ENCODE measurements at regions not wholly inside any gene's neighbourhood (a gene's known extent, or its start where the extent isn't known, plus 50 kb on each side); places are given as distances from the start of the nearest gene placed in this dataset.
"Not testable (repeated sequence)": the region's sequence is repeated elsewhere in the genome, so short reads cannot be mapped to it uniquely, and the experiment has no call there.

DNA sequence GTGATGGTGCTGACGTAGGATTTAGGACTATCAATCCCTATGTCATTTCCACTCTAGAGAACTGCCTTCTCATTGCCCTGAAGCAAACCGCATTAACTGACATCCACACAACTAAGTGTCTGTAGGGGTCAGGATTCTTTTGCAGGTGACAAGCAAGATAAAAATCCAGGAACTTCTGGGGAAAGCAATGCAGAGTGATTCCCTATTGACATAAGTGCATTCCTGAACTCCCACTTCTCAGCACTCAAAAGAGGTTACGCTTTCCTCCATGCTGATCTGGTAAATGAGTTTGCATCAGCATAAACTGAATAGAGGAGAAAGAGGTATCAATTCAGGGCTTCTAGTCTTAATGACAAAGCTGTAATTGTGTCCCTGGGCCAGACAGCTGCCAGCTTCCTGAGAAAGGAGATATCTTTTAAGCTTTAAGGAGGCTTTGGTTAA, 224.6 kb upstream of the ISX start:
- no peak for DNase-seq (ENCODE audit: low spot score)

DNA sequence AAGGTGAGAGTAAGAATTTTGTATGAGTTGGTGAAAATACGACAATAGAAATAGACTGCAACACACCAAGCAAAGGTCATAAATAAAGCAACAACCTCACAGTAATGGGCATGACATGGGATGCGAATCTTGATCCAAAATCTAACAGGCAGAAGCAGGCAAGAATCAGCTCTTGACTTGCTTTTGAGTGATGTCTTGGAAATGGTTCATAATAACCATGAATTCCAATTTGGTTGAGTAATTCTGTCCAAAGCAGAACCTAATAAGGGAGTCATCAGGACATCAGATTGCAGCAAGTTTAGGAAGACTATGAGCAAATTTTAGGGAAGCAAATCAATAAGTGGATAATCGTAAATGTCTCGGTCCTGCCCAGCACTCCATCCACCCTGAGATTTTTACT, 224.0 kb upstream of the ISX start:
- no peak for DNase-seq (ENCODE audit: low spot score)

DNA sequence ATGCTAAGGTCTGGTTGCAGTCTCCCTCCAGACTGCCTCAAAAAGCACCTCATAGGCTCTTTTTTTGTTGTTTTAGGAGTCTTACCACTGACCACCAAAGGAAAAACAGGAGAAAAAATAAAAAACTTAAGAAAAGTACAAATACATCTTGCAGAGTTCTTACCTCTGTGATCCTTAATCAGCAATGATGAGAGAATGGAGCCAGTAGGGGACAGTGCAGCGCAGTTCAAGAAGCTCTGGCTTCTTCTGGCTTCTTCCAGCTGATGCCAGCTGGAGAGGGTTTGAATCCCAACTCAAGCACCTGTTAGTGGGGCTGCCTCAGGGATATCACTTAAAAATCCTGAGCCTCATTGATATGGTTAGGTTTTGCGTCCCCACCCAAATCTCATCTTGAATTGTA, 223.3 kb upstream of the ISX start:
- DNase-seq (ENCODE audit: low spot score): no peak

DNA sequence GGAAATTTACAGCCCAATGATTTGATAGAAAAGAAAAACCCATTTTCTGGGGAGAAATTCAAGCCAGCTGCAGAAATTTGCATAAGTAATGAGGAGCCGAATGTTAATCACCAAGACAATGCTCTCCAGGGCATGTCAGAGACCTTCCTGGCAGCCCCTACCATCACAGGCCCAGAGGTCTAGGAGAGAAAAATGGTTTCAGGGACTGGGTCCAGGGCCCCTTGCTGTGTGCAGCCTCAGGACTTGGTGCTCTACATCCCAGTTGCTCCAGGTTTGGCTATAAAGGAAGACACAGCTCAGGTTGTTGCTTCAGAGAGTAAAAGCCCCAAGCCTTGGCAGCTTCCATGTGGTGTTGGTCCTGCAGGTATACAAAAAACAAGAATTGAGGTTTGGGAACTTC, 222.2 kb upstream of the ISX start:
- not testable (repeated sequence) for DNase-seq (ENCODE audit: low spot score)

DNA sequence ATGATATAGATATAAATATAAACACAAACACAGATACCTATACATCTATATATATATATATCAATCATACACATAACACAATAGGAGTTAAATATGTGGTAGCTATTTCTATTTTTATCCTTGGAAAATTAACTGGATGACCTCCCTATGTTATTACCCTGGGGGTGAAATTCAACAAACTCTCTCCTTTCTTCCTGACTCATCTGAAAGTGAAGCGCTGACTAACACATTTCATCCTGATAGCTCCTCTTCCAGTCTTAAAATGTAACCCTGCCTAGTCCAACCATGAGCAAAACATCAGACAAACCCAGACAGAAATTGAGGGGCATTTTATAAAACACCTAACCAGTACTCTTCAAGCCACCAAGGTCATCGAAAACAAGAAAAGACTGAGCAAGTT, 220.6 kb upstream of the ISX start:
- no peak for DNase-seq (ENCODE audit: low spot score)

DNA sequence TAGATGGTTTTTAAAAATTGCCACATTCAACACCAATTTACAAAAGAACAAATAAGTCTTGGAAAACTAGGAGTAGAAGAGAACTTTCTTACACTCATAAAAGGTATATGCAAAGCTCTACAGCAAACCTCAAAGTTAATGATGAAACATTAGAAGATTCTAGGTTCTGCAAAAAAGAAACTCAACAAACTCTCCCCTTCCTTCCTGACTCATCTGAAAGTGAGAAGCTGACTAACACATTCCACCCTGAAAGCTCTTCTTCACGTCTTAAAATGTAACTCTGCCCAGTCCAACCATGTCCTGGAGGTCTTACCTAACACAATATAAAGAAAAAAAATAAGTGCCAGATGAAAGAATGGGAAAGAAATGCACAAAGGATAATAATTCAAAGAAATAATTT, 218.9 kb upstream of the ISX start:
- DNase-seq (ENCODE audit: low spot score): no peak

DNA sequence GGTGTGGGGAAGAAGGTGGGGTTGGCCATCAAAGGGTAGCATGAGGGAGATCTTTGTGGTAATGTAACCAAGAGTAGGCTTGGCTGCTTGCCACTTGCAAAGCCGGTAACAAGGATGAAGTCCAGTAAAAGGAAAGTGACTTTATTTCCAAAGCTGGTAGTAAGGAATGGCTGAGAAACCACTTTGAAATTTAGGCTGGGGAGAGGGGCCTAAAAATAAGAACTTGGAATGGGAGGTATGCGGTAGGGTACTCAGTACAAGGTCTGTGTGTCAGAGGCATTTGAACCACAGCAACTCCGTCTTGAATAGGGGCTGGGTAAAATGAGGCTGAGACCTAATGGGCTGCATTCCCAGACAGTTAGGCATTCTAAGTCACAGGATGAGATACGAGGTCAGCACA, 216.0 kb upstream of the ISX start:
- no peak for DNase-seq (ENCODE audit: low spot score)

DNA sequence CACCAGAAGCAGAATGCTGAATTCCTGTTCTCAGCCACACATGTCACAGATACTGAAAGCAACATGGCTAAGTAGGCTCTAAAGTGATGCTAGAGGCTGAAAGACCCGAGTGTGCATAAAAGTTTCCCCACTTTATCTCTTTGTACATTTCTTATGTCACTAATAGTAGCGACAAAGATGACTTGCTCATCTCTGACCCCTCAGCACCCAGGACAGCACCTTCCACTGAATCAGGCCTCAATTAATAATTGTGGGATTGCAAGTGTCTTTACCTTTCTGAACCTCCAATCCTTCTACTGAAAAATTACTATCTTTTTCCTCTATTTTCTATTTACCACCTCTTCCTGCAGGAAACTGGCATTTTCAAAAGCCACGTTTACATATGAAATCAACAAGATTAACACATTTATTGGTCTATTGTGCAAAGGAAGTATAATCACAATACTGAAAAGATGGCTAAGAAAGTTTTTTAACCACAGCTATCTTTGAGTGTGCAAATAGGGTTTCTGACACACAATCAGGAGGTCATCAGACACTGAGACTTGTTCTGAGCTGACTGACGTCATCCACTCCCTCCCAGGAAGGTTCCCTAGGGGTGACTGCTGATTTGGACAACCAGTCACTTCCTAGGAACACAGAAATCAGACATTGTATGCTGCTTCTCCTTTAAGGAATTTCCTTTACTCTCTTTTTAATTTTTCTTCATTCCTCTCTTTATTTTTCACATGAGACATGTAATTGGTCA, 213.9 kb upstream of the ISX start:
- DNase-seq (ENCODE audit: low spot score): no peak

DNA sequence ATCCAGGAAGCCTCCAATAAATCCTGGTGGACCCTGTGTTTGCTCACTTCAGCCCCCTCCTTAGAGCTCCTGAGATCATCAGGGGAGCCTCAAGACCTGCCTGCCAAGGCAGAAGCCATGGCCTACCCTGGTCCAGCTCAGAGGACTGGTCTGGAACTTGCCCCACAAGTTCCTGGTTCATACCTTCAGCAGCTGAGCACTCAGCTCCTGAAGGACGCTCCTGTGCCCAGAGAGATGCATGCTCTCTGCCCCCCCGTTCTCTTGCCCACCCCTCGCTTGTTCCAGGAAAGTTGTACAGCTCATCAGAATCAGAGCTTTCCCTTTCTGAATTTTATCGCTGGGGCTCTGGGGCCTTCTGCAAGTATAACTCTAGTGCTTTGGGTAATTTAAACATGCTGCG, 210.5 kb upstream of the ISX start:
- DNase-seq (ENCODE audit: low spot score): no peak

DNA sequence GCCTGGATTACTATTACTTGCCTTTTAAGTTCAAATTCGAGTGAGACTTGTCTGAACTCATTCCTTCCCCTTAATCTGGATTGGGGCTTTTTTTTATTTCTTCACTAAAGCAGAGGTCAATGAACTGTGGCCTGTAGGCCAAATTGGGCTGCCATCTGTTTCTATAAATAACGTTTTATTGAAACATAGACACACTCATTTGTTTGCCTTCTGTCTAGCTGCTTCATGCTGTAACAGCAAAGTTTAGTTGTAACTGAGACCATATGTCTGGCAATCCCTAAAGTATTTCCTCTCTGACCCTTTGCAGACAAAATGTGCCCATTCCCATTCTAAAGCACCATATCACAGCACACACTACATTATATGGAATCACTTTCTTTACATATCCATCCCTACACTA, 207.9 kb upstream of the ISX start:
- no peak for DNase-seq (ENCODE audit: low spot score)

DNA sequence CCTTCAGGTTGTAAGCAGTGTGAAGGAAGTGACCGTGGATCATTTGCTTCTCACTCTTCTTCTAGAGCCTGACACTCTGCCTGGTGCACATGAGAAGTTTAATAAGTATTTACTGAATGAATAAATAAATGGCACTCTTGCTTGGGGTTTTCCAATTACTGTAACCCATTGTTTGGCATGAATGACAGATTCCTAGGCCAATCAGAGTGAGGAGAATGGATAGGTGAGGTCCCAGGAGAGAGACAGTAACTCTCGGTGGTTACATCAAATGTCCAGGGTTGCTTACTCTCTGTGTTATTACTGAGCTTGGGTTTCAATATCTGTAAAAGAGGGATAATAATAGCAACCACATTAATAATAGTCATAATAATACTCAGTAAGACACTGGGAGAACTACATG, 204.2 kb upstream of the ISX start:
- no peak for DNase-seq (ENCODE audit: low spot score)

DNA sequence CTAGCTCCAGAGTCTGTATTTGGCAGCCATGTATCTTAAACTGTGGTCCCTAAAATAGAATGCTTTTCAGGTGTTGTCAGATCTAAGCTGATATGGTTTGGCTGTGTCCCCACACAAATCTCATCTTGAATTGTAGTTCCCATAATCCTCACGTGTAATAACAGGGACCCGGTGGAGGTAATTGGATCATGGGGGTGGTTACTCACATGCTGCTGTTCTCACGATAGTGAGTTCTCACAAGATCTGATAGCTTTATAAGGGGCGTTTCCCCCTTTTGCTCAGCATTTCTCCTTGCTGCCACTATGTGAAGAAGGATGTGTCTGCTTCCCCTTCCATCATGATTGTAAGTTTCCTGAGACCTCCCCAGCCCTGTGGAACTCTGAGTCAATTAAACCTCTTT, 199.9 kb upstream of the ISX start:
- no peak for DNase-seq (ENCODE audit: low spot score)

DNA sequence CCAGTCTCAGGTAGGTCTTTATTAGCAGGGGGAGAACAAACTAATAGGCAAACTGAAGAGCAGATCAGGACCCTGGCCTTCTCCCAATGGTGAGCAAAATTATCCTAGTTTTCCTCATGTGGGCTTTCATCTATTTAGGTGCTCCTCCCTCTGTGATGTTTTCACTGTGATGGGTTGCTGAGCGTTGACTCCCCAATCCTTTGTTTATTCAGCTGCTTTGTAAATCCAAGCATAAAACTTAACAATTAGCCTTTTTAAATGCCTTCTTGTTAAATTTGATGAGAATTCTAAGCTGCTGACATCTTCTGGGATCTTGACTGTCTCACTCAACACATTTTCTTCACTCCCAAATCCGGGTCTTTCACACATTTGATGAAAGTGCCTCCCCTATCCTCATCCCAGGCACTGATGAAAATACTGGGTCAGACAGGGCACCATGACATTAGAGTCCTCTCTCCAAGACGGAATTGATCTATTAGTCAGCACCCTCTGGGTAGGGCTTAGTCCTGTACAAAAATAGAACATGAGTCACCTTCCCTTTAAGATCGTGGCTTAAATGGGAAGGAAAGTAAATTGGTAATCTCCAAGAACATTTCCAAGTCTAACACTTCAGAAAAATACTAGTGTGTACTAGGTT, 199.3 kb upstream of the ISX start:
- DNase-seq (ENCODE audit: low spot score): no peak

DNA sequence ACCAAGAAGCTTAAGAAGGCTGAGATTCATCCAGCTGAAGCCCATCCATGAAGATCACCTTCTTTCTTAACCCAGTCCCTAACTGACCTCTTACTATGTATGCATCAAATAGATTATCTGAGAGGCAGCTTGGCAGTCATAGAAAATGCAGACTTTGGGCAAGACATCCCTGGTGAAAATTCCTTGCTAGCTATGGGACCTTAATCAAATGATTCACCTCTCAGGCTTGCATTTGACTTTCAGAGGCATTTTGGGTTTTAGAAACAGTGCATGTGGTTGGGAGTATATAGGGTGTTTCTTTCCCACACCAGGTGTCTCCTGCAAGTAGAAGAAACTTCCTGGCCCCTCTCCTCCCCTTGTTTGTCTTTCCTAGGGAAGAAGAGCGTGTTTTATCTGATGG, 188.5 kb upstream of the ISX start:
- DNase-seq (ENCODE audit: low spot score): no peak

DNA sequence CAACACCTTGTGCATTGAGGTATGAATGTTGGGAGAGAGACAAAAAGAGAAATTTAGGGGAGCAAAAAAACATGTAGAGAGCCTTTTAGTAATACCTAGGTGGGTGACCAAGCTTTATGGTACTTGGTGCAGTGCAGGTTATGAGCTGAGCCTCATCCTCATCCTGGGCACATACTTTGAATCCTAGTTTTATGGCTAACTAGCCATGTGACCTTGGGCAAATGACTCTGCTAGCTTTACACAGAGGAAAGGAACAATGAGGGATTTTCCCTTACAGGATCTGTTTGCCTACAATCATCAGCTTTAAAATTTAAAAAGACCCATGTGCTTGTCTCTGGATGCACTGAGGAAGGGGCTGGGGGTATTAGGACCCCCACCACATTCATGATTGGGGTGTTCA, 187.8 kb upstream of the ISX start:
- no peak for DNase-seq (ENCODE audit: low spot score)

DNA sequence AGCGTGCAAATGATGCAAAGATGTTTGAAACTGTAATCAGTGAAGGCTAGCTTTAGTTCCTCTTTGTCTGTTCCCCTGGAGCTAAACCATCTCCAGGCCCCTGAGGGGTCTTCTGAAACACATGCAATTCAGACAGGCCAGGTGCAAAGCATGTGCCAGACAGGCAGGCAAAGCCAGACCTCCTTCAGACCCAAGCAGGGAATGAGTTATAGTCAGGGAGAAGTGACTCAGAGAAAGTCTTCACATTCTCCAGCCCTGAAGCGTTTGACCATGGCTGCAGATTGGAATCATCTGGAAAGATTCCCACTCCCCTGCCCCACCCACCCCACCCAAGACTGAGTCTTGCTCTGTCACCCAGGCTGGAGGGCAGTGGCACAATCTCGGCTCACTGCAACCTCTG, 187.0 kb upstream of the ISX start:
- DNase-seq (ENCODE audit: low spot score): no peak

DNA sequence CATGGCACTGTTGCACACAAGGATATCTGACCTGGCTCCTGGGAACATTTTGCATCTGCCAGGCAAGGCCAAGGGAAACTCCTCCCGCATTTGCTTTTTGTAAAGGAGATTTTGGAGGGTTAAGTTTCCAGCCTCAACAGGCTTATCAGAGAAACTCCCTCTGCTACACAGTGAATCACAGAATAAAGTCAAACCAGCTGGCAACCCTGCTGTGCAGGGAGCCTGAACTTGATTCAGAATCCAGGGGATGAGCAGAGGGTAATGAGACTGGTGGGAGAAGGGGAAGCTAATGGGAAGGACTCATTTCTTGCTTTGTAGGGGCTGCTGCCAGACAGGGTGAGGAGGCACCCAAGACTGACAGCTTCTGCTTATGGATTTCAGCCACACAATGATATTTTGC, 185.3 kb upstream of the ISX start:
- DNase-seq (ENCODE audit: low spot score): no peak

DNA sequence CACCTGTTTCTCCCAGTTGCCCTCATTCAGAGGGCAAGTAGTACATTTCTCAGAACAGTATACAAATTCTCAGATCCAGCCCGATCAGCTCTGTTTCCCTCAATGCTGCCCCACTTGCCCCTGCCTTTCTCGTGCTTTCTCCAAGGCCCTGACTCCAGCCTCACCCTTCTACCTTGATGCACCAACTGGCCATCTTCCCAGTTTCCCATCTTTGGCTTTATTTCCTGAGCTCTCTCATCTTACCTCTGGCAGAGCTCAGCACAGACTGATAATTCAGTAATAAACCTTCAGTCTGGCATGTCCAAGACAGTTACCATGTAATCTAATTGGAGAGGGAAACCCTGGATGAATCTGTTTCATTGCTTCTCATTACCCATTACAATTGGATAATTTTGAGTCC, 184.5 kb upstream of the ISX start:
- no peak for DNase-seq (ENCODE audit: low spot score)

DNA sequence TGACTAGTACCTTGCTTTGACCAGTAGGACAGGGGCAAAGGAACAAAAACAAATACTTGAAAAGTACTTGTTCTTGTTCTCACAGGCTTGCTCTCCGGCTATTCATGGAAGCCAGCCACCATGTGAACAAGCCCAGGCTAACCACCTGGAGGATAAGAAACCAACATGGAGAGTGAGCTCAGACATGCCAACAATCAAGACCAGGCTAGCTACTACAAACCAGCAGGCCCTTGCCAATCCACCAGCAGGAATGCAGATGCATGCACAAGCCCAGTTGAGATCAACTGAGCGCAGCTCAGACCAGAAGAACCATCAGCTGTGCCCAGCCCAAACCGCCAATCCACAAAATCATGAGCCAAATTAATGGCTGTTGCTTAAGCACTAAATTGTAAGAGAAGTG, 180.1 kb upstream of the ISX start:
- no peak for DNase-seq (ENCODE audit: low spot score)

DNA sequence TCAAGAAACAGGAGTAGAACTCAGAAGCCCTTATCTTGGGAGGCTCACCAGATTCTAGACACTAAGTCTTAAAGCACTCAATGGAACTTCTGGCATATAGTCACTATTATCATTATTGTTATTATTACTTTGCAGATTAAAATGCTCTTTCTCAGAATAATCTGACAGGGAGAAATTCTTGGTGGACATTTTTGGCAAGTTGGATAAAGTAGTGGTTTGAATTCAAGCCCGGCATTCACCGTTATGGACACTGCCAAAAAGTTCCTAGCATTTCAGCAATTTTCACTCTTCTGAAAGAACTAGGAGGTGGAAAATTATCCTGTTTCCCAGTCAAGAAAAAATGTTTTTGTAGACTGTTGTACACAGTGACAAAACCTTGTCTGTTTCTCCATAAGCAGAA, 179.6 kb upstream of the ISX start:
- DNase-seq (ENCODE audit: low spot score): no peak

DNA sequence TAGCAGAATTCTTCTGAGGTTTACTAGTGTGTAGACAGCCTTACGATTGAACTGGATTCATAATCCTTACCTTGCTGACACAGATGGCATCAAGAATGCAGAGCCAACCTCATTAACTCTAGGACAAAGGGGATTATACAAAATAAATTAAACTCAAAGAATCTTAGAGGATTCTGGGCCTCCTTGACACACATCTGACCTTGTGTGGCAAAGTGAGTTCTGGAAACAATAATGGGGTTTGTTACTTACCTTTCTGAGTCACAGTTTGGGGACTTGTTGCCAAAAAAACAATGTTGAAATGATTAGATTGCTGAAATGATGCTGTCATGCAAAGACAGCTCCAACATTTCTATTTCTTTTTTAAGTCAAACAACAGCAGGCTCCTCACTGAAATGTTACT, 179.1 kb upstream of the ISX start:
- DNase-seq (ENCODE audit: low spot score): no peak

DNA sequence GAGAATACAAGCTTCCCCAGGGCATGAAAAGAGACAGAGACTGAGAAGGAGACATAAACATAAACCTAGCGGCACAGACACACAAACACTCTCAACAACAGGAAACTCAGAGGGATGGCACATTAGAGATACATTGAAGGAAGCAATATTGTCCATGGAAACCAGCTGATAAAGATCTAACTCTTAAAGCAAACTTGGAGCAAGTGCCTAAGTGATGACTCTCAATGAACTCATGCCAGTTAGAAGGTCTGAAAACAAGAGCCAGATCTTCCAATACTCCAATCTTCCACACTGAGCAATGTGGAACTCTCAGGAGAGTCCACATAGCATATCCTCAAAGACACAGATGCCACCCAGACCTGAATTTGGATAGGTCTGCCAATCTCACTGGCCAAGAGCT, 168.8 kb upstream of the ISX start:
- DNase-seq (ENCODE audit: low spot score): no peak

DNA sequence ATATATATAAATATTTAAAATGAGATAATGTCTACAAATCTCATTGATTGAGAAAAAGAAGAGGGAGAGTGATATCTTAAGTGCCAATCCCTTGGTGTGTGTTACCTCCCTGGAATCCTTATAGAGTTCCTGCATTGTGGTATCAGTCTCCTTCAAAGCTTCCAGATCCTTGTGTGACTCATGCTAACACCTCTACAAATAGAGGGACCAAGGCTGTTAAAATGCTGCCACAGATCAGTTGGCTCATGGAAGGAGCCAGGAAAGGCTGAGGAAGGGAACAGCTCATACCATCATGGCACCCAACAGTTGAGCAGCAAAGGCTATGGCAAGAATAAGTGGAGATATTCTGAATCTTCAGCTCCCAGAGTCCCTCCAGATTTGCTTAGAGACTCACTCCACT, 163.6 kb upstream of the ISX start:
- no peak for DNase-seq (ENCODE audit: low spot score)

DNA sequence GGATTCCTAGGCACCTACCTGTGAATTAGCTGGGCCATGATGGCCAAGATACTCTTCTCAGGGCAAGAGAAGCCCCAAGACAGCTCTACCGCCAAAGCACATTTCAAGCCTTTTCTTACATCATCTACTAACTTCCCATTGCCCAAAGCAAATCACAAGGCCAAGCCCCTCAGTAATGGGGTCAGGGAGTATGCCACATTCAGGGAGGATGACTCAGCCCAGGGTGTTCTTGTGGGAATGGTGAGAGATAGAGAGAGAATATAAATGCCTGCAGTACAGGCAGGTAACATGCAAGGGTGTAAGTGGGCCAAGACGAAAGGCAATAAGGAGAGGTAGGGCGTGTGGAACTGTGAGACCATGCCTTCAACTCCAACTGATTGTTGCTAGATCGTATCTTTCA, 162.5 kb upstream of the ISX start:
- DNase-seq (ENCODE audit: low spot score): no peak

All from AG08396 (cell line).